Trophoblast cell (in vitro differentiated cells and primary cell): ENCODE measurements at regions not wholly inside any gene's neighbourhood (a gene's known extent, or its start where the extent isn't known, plus 50 kb on each side); places are given as distances from the start of the nearest gene placed in this dataset.

ENCODE experiments used
- DNase-seq, 2 donors: peaks; one replicate each; pipeline ENCODE4 v3.0.0-alpha.2; 2016
- H2AFZ ChIP-seq: 2 replicates; pipeline ENCODE4 v1.6.1; 2013; ENCODE audit warnings: low read length, moderate library complexity, mild to moderate bottlenecking; ENCODE audit not compliant: insufficient read depth, poor library complexity
- H2AK5ac ChIP-seq: 2 replicates; pipeline ENCODE4 v1.6.1; 2013; ENCODE audit warnings: mild to moderate bottlenecking, low read length
- H2BK120ac ChIP-seq: 2 replicates; pipeline ENCODE4 v1.6.1; 2013; ENCODE audit warnings: low read length, mild to moderate bottlenecking, moderate library complexity; ENCODE audit not compliant: insufficient read depth, poor library complexity
- H2BK12ac ChIP-seq: 2 replicates; pipeline ENCODE4 v1.6.1; 2013; ENCODE audit warnings: mild to moderate bottlenecking, low read length, moderate library complexity
- H2BK5ac ChIP-seq: 2 replicates; pipeline ENCODE4 v1.6.1; 2013; ENCODE audit warnings: low read length, low read depth, moderate library complexity, mild to moderate bottlenecking; ENCODE audit not compliant: poor library complexity
- H3K14ac ChIP-seq: 2 replicates; pipeline ENCODE4 v1.6.1; 2013; ENCODE audit warnings: mild to moderate bottlenecking, low read length
- H3K18ac ChIP-seq: 2 replicates; pipeline ENCODE4 v1.6.1; 2013; ENCODE audit warnings: mild to moderate bottlenecking, low read length
- H3K23ac ChIP-seq: 2 replicates; pipeline ENCODE4 v1.6.1; 2013; ENCODE audit warnings: low read length
- H3K27ac ChIP-seq: 2 replicates; pipeline ENCODE4 v1.5.1; 2013; ENCODE audit warnings: low read depth, mild to moderate bottlenecking, inconsistent platforms, low read length, moderate library complexity
- H3K27me3 ChIP-seq: 2 replicates; pipeline ENCODE4 v1.6.1; 2013; ENCODE audit warnings: inconsistent platforms, mild to moderate bottlenecking, low read length, moderate library complexity; ENCODE audit not compliant: insufficient read depth
- H3K36me3 ChIP-seq, 2 experiments: 1 replicate in 1 of 2; 2 replicates in 1 of 2; pipeline ENCODE4 v1.6.1; 2013; ENCODE audit warnings: low read length in 2 of 2, mild to moderate bottlenecking in 2 of 2, moderate library complexity in 1 of 2; ENCODE audit not compliant: insufficient read depth in 2 of 2, control insufficient read depth in 1 of 2
- H3K4ac ChIP-seq: 2 replicates; pipeline ENCODE4 v1.6.1; 2013; ENCODE audit warnings: low read depth, mild to moderate bottlenecking, low read length, moderate library complexity
- H3K4me1 ChIP-seq, 2 experiments: 1 replicate in 1 of 2; 2 replicates in 1 of 2; pipeline ENCODE4 v1.6.1; 2013; ENCODE audit warnings: low read length in 2 of 2, mild to moderate bottlenecking in 2 of 2, moderate library complexity in 1 of 2; ENCODE audit not compliant: insufficient read depth in 2 of 2, control insufficient read depth in 1 of 2
- H3K4me2 ChIP-seq: 2 replicates; pipeline ENCODE4 v1.6.1; 2013; ENCODE audit warnings: inconsistent platforms, mild to moderate bottlenecking, low read length, moderate library complexity
- H3K4me3 ChIP-seq: 2 replicates; pipeline ENCODE4 v1.5.1; 2013; ENCODE audit warnings: mild to moderate bottlenecking, low read depth, low read length, inconsistent platforms
- H3K79me1 ChIP-seq: one replicate; pipeline ENCODE4 v1.6.1; 2013; ENCODE audit warnings: low read length
- H3K79me2 ChIP-seq: 2 replicates; pipeline ENCODE4 v1.6.1; 2013; ENCODE audit warnings: low read length, mild to moderate bottlenecking; ENCODE audit not compliant: control insufficient read depth, insufficient read depth, poor library complexity
- H3K9ac ChIP-seq: 2 replicates; pipeline ENCODE4 v1.6.1; 2013; ENCODE audit warnings: mild to moderate bottlenecking, low read length
- H3K9me3 ChIP-seq: 2 replicates; pipeline ENCODE4 v1.6.1; 2013; ENCODE audit warnings: low read depth, mild to moderate bottlenecking, control low read depth, inconsistent platforms, low read length; ENCODE audit not compliant: insufficient read depth
- H4K12ac ChIP-seq: 2 replicates; pipeline ENCODE4 v1.6.1; 2013; ENCODE audit warnings: low read depth, mild to moderate bottlenecking, low read length, moderate library complexity
- H4K8ac ChIP-seq: 2 replicates; pipeline ENCODE4 v1.6.1; 2013; ENCODE audit warnings: low read depth, mild to moderate bottlenecking, low read length, moderate library complexity
- H4K91ac ChIP-seq: one replicate; pipeline ENCODE4 v1.6.1; 2013; ENCODE audit warnings: low read depth, mild to moderate bottlenecking, low read length, moderate library complexity
- WGBS: extraction: QIAGEN DNeasy Blood & Tissue Kit; methylation state at CpG from one replicate; pipeline ENCODE4 v1.1.7; 2013; ENCODE audit warnings: missing lambda C conversion rate; ENCODE audit not compliant: insufficient read length, insufficient coverage; ENCODE audit errors: extremely low coverage; 5-methylcytosine and 5-hydroxymethylcytosine counted together

GRCh38 chr10:123373591-123373990 is 219.4 kb downstream of the BUB3 start:
- H3K4me2 ChIP-seq: no peak overlapping the region
- no peak overlapping the region for H3K4ac ChIP-seq
- H4K12ac ChIP-seq: no peak overlapping the region
- no peaks in the 10 kb centered on the region for H3K79me2 ChIP-seq
- H3K14ac ChIP-seq: no peak overlapping the region
- H2AK5ac ChIP-seq: no peak overlapping the region
- H3K27ac ChIP-seq: no peak overlapping the region
- H3K9ac ChIP-seq: no peak overlapping the region
- no peak overlapping the region for H2BK120ac ChIP-seq
- no CpG with 5 or more reads among the region's 6 CpGs for WGBS
- no peaks in the 10 kb centered on the region for H3K9me3 ChIP-seq
- no peak overlapping the region for H4K91ac ChIP-seq
- H3K23ac ChIP-seq: no peak overlapping the region
- H3K36me3 ChIP-seq: no peaks in the 10 kb centered on the region
- no peak overlapping the region for H2BK5ac ChIP-seq
- H4K8ac ChIP-seq: no peak overlapping the region
- H3K18ac ChIP-seq: no peak overlapping the region
- H2BK12ac ChIP-seq: no peak overlapping the region
- peaks cover 0 to 3% of the 10 kb centered on the region in 2 experiments for H3K4me1 ChIP-seq
- H3K4me3 ChIP-seq: no peak overlapping the region
- no peak for DNase-seq
- no peak overlapping the region for H2AFZ ChIP-seq
- H3K79me1 ChIP-seq: no peaks in the 10 kb centered on the region
- H3K27me3 ChIP-seq: no peaks in the 10 kb centered on the region

- no peak overlapping the region for H3K4me3 ChIP-seq
- H3K79me1 ChIP-seq: no peaks in the 10 kb centered on the region
- no peak overlapping the region for H2BK5ac ChIP-seq
- H3K9ac ChIP-seq: no peak overlapping the region
- H3K9me3 ChIP-seq: no peaks in the 10 kb centered on the region
- H3K4me2 ChIP-seq: no peak overlapping the region
- H3K18ac ChIP-seq: no peak overlapping the region
- no peak overlapping the region for H3K27ac ChIP-seq
- no peaks in the 10 kb centered on the region for H3K79me2 ChIP-seq
- H3K4me1 ChIP-seq: peaks cover 0 to 3% of the 10 kb centered on the region in 2 experiments
- no peak overlapping the region for H2BK12ac ChIP-seq
- H4K91ac ChIP-seq: no peak overlapping the region
- no peak overlapping the region for H2AFZ ChIP-seq
- no peak overlapping the region for H3K14ac ChIP-seq
- no peak overlapping the region for H4K8ac ChIP-seq
- H3K4ac ChIP-seq: no peak overlapping the region
- no peak for DNase-seq
- no peak overlapping the region for H3K23ac ChIP-seq
- no peak overlapping the region for H4K12ac ChIP-seq
- no peak overlapping the region for H2AK5ac ChIP-seq
- H3K36me3 ChIP-seq: no peaks in the 10 kb centered on the region
- whole genome bisulfite sequencing: no CpG with 5 or more reads among the region's 3 CpGs
- H3K27me3 ChIP-seq: no peaks in the 10 kb centered on the region
- no peak overlapping the region for H2BK120ac ChIP-seq
Measured at GRCh38 chr10:123375097-123375496, 220.9 kb downstream of the BUB3 start.

DNA sequence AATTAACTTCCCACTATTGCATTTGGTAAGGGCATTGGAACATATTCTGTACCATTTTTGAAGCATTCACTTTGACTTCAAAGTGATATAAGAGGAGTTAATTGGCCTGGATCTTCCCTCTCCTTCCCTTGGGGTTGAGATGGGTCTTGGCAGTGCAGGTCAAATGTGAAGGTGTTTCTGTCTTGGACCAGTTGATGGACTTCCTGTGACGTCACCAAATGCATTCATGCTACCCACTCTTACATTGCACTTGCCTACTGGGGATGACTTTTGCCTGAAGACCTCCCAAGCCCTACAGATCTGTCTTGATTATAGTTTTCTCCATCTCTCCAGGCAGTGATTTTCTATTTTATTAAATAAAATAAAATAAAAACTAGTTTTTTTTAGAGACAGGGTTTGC is 221.5 kb downstream of the BUB3 start:
- no peak overlapping the region for H2BK120ac ChIP-seq
- H3K23ac ChIP-seq: no peak overlapping the region
- no peaks in the 10 kb centered on the region for H3K27me3 ChIP-seq
- no peak overlapping the region for H3K14ac ChIP-seq
- no peak for DNase-seq
- no peak overlapping the region for H4K8ac ChIP-seq
- H3K4me2 ChIP-seq: no peak overlapping the region
- WGBS: no CpG with 5 or more reads among the region's 1 CpG
- H3K27ac ChIP-seq: no peak overlapping the region
- H2BK5ac ChIP-seq: no peak overlapping the region
- peaks cover 0 to 3% of the 10 kb centered on the region in 2 experiments for H3K4me1 ChIP-seq
- H3K9me3 ChIP-seq: no peaks in the 10 kb centered on the region
- no peaks in the 10 kb centered on the region for H3K79me1 ChIP-seq
- no peak overlapping the region for H4K12ac ChIP-seq
- no peak overlapping the region for H3K18ac ChIP-seq
- no peak overlapping the region for H3K9ac ChIP-seq
- H2BK12ac ChIP-seq: no peak overlapping the region
- no peak overlapping the region for H2AFZ ChIP-seq
- no peak overlapping the region for H2AK5ac ChIP-seq
- H3K4me3 ChIP-seq: no peak overlapping the region
- H3K79me2 ChIP-seq: no peaks in the 10 kb centered on the region
- no peaks in the 10 kb centered on the region for H3K36me3 ChIP-seq
- H3K4ac ChIP-seq: no peak overlapping the region
- H4K91ac ChIP-seq: no peak overlapping the region

DNA sequence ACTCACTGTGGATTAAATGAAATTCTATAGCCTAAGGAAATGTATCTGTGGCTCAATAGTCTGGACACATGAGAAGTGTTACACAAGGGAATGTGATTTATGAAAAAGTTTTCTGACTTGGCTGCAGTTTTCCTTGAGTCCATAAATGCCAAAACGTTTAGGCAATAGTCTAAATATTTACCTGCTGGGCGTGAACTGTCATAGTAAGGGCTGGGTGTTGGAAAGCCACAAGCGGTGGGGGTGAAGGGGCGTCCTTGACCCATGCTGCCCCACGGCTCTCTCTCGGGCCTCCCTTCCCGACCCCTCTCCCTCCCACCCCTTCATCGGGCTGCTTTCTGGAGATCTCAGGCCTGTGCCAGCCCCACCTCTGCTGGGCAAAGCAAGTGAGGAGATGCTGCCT is 223.7 kb downstream of the BUB3 start:
- H3K23ac ChIP-seq: no peak overlapping the region
- H4K8ac ChIP-seq: no peak overlapping the region
- H3K18ac ChIP-seq: no peak overlapping the region
- H2BK5ac ChIP-seq: no peak overlapping the region
- H3K79me2 ChIP-seq: no peaks in the 10 kb centered on the region
- H3K4me1 ChIP-seq: peaks cover 0 to 3% of the 10 kb centered on the region in 2 experiments
- no peak overlapping the region for H3K9ac ChIP-seq
- H4K91ac ChIP-seq: no peak overlapping the region
- H3K4me3 ChIP-seq: no peak overlapping the region
- no peak overlapping the region for H3K27ac ChIP-seq
- no peak overlapping the region for H2BK12ac ChIP-seq
- peak; percentile 13 to 78 for DNase-seq
- H3K14ac ChIP-seq: no peak overlapping the region
- H3K4me2 ChIP-seq: no peak overlapping the region
- no peak overlapping the region for H2BK120ac ChIP-seq
- WGBS: no CpG with 5 or more reads among the region's 8 CpGs
- H3K36me3 ChIP-seq: no peaks in the 10 kb centered on the region
- H2AFZ ChIP-seq: no peak overlapping the region
- H3K4ac ChIP-seq: no peak overlapping the region
- H3K79me1 ChIP-seq: no peaks in the 10 kb centered on the region
- no peaks in the 10 kb centered on the region for H3K27me3 ChIP-seq
- no peak overlapping the region for H4K12ac ChIP-seq
- H2AK5ac ChIP-seq: no peak overlapping the region
- H3K9me3 ChIP-seq: no peaks in the 10 kb centered on the region
